HG02840 (cell line): ENCODE measurements at regions not wholly inside any gene's neighbourhood (a gene's known extent, or its start where the extent isn't known, plus 50 kb on each side); places are given as distances from the start of the nearest gene placed in this dataset.

Experiments
- ATAC-seq: cut with Tn5 transposase; IDR thresholded peaks from one replicate; pipeline ENCODE4 v1.9.1; 2021; ENCODE audit warnings: mild to moderate bottlenecking, moderate library complexity, moderate number of reproducible peaks; ENCODE audit not compliant: unreplicated experiment, low FRiP score

GRCh38 chr13:104705031-104705750 is 1639.0 kb upstream of the SLC10A2 start:
- ATAC-seq, result no peak

DNA sequence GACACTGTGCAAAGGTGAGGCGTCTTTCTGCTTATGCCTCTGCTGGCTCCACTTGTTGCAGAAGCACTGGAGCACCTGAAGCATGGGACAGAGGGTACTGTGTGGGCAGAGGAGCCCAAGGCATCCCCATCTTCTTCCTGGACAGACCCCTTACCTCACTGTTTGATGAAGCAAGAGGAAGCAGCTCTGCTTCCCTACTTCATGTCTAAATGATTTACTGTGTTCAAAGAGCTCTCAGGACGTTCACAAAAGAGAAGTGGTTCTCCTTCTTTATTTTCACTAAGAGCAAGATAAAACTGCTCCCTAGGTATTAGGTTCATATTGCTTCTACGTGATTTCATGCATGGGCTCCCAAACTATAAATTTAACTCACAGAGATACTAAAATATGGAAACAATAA is 1635.4 kb upstream of the SLC10A2 start:
- no peak for ATAC-seq

- ATAC-seq, result no peak
Measured at GRCh38 chr13:104694397-104694796, 1628.2 kb upstream of the SLC10A2 start.

GRCh38 chr13:104693126-104693525 is 1626.9 kb upstream of the SLC10A2 start:
- no peak for ATAC-seq

DNA sequence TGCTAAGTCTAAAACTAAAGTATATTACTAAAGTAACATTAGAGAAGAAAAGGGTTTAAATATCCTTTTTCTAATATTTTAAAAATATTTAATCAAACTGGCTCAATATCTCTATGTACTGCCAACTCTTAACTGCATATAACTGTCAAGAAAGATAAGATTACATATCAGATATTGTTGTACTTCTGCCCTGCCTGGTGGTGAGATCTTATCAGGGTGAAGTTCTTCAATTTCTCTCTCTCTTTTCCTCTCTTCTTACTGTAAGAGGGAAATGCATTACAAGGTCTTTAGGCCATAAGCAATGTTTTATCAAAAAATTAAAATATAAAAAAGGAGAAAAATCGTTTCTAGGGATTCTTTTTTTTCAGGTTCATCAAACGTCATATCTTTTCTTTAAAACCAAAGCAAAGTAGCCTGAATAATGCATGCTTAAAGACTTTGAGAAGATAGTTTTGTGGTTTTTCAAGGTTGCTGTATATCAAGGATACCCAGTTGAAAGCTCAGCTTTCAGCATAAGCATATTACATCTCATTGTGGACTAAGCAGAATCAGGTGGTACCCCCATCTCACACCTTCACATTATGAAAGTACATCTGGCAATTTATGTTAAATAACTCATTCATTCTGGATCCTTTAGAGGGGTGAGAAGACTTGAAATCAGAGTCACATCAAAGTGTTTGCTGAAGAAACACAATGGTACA is 1625.7 kb upstream of the SLC10A2 start:
- no peak for ATAC-seq

GRCh38 chr13:104686484-104686883 is 1620.3 kb upstream of the SLC10A2 start:
- ATAC-seq, result no peak

DNA sequence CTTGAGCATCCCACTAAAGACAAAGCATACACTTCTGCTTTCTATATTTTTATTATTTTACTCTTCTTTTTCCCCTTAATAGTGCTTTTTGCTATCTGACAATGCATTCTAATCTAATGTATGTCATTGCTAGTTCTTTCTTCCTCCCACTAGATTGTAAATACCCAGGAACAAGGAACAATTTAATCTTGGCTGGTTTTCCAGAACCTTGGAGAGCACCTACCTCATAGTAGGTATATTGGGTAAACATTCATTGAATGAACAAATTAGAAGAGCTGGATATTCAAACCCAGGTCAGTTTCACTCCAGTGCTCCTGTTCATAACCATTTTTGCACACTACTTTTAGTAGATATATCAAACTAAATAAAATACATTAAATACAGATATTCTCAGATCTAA is 1617.6 kb upstream of the SLC10A2 start:
- no peak for ATAC-seq

- ATAC-seq, result no peak
Measured at GRCh38 chr13:104678161-104678560, 1611.9 kb upstream of the SLC10A2 start.

DNA sequence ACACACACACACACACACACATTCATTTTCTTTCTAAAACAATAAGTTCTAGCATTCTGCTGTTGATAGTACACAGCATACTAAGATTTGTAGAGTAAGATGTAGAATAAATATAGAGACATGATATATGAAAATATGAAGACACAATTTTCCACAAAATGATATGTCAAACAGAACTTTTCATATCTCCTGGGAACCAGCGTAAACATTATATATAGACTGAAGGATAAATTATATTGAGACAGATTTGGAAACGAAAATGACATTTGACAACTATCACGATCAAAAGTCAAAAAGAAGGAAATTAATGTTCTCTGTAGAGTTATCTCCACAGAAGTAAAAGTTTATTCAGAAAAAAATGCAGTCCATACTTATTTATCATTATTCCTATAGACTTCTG is 1605.7 kb upstream of the SLC10A2 start:
- ATAC-seq, result no peak

DNA sequence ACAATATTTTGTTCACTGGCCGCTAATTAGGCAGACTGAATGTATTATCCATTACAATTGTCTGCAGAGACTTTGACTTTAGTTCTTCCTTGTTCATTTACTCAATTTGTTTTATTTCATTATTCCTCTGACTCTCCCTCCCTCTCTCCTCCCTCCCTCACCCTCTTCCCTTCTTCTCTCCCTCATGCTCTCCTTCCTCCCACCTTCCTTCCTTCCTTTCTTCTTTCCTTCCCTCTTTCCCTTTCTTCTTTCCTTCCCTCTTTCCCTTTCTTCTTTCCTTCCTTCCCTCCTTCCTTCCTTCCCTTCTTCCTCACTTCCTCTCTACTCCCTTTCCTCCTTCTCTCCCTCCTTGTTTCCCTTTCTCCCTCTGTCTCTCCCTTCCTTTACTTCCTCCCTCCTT is 1591.0 kb upstream of the SLC10A2 start:
- ATAC-seq, result no peak

- no peak for ATAC-seq
Measured at GRCh38 chr13:104650431-104650830, 1584.2 kb upstream of the SLC10A2 start.

GRCh38 chr13:104648291-104648690 is 1582.1 kb upstream of the SLC10A2 start:
- ATAC-seq, result no peak

DNA sequence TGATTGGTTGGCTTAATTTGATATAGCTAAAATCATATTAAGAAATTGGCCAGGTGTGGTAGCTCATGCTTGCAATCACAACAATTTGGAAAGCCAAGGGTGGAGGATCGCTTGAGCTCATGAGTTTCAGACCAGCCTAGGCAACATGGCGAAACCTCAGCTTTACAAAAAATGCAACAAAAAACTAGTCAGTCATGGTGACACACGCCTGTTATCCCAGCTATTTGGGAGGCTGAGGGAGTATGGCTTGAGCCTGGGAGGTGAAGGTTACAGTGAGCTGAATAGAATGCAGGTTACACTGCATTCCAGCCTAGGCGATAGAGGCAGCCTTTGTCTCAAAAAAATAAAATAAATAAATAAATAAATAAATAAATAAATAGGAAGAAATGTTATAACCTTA is 1579.6 kb upstream of the SLC10A2 start:
- ATAC-seq, result no peak

- ATAC-seq, result no peak
Measured at GRCh38 chr13:104641309-104641708, 1575.1 kb upstream of the SLC10A2 start.

DNA sequence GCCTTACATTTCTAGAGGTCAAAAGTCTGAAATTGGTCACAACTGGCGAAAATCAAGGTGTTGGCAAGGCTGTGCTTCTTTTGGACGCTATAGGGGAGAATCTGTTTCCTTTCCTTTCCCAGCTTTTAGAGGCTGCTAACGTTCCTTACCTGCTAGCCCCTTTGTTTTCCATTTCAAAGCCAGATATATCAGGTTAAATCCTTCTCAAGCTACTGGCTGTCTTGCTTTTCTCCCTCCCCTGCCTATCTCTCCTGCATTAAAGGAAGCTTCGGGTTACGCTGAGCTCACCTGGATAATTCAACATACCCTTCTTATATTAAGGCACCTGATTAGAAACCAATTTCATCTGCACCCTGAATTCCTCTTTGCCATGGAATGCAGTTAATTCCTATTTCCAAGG is 1569.7 kb upstream of the SLC10A2 start:
- ATAC-seq, result no peak

GRCh38 chr13:104634016-104634415 is 1567.8 kb upstream of the SLC10A2 start:
- ATAC-seq, result no peak

- no peak for ATAC-seq
Measured at GRCh38 chr13:104632736-104633135, 1566.5 kb upstream of the SLC10A2 start.

DNA sequence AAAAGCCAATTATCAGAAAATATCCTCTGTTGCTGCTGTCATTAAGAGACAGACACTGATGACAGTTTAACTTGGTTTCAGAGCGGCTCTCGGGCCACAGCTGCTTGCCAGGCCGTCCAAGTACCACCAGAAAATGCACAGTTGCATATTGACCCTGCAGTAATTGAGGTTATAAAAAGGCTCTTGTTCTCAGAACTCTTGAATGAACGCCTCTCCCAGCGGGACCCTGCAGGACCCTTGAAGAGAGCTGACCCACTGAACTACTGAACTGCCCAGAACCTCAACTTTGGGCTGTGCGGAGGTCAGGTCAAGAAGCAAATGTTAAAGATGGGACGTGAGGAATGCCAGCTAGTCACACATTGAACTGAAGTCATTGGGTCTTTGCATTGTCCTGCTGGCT is 1559.0 kb upstream of the SLC10A2 start:
- no peak for ATAC-seq

DNA sequence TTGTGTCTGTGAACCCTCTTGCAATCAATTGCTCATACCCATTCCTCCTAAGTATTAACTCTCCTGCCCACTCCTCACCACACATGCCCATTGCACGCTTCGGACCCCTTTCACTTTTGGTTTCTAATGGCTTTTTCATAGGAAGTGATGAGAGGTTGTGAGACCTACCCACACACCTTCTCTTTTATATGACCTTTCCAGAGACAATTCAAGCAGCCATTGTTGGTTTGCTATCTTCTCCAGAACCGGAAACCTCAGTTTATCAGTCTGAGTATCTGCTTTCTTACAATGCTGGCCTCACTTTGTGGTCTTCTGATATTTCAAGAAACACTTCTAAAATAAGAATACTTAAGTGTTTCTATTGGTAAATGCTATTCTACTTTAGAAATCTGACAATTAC is 1550.8 kb upstream of the SLC10A2 start:
- ATAC-seq, result no peak

DNA sequence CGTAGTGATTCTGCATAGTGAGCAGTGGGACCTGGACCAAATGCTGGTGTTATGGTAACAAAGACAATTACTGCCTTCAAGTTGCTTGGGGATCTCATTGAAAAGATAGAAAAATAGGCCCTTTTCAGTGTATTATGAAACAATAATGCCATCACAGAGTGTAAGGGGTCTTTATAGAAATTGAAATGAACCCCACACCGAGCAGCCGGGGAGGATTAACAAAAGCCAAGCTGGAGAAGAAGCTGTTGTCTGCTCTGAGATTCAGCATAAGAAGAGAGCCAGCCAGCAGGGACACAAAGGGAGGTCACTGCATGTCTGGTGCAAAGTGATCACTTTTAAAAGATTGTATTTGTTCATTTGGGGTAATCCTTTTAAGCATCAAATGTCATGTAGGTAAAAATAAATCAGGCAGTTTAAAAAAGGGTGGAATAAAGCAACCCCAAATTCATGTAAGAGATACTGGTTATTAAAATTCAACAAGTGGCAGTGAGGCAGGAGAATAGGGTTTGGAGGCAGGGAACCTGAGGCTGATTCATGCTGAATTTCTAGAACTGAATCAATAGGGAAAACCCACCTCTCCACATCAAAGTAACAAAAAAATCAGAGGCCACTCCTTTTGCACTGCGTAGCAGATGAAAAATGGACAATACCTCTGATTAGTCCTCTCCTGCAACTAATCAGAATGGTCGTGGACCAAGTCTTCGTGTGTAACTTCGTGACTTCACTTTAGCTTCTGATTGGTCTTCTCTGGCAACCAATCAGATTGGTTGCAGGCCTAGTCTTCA is 1548.3 kb upstream of the SLC10A2 start:
- no peak for ATAC-seq

DNA sequence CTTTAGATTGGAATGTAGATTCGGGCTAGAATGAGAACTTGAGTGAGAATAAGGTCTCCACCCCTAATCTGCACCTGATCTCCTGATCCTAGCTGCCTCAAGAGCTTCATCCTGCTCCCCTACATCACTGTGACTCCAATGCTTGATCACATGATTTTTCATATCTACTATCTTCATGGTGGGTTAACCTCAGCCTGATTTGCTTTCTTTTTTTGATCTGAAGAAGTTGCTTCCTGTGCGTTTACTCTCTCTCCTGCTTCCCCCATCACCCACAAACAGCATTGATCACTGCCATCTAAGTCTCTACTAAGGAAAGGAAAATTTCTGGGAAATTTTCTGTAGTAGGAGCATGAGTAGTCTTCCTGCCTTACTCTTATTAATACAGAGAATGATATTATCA is 1542.1 kb upstream of the SLC10A2 start:
- no peak for ATAC-seq
